ENCODE measurements at regions not wholly inside any gene's neighbourhood (a gene's known extent, or its start where the extent isn't known, plus 50 kb on each side); places are given as distances from the start of the nearest gene placed in this dataset.

- H3K4me3 ChIP-seq (ENCODE audit: low read length) = no peak overlapping the region
- no peak overlapping the region for H3K27ac ChIP-seq (ENCODE audit: low read length)
- no peaks in the 10 kb centered on the region for H4K20me1 ChIP-seq (ENCODE audit: insufficient read depth)
- H3K9me2 ChIP-seq (ENCODE audit: insufficient read depth, low read length) = no peaks in the 10 kb centered on the region
- no peak overlapping the region for H2AFZ ChIP-seq (ENCODE audit: low read depth, low read length)
- H3K27me3 ChIP-seq (ENCODE audit: insufficient read depth, low read depth, low read length) = no peaks in the 10 kb centered on the region
- no peak overlapping the region for H3K9ac ChIP-seq (ENCODE audit: low read length)
- H3K79me2 ChIP-seq (replicated peaks; ENCODE audit: insufficient read depth, low read length) = no peaks in the 10 kb centered on the region
- TF ChIP-seq TAF1 (IDR thresholded peaks at IDR 0.05; ENCODE audit: low read depth) (no peak), CTCF (IDR thresholded peaks at IDR 0.05; ENCODE audit: poor library complexity, severe bottlenecking) (no peak), MXI1 (conservative IDR thresholded peaks at IDR 0.05; ENCODE audit: poor library complexity, severe bottlenecking) (no peak), RAD21 (conservative IDR thresholded peaks at IDR 0.05) (no peak), SMC3 (conservative IDR thresholded peaks at IDR 0.05; ENCODE audit: poor library complexity) (no peak), EZH2 (IDR thresholded peaks at IDR 0.05; ENCODE audit: borderline replicate concordance, insufficient read depth, low read length, poor library complexity, severe bottlenecking) (no peak), POLR2AphosphoS5 (IDR thresholded peaks at IDR 0.05) (no peak), EP300 (conservative IDR thresholded peaks at IDR 0.05; ENCODE audit: poor library complexity, severe bottlenecking) (no peak), REST (IDR thresholded peaks at IDR 0.05; ENCODE audit: borderline replicate concordance) (no peak)
- H3K4me2 ChIP-seq (ENCODE audit: low read length) = no peak overlapping the region
- no peaks in the 10 kb centered on the region for H3K9me3 ChIP-seq (ENCODE audit: low read length)
- no peaks in the 10 kb centered on the region for H3K36me3 ChIP-seq (ENCODE audit: insufficient read depth, low read length)
- H3F3A ChIP-seq (ENCODE audit: insufficient read depth, low read length, poor library complexity, severe bottlenecking) = peaks cover 5% of the 10 kb centered on the region
Measured at GRCh38 chr11:38043060-38043459, 1445.0 kb upstream of the RAG2 start.

- H3K27ac ChIP-seq (ENCODE audit: low read length) = peak overlapping the region; percentile 59
- no peaks in the 10 kb centered on the region for H4K20me1 ChIP-seq (ENCODE audit: insufficient read depth)
- no peaks in the 10 kb centered on the region for H3K79me2 ChIP-seq (replicated peaks; ENCODE audit: insufficient read depth, low read length)
- H3K4me2 ChIP-seq (ENCODE audit: low read length) = no peak overlapping the region
- peak; percentile 98 for TF ChIP-seq EP300 (conservative IDR thresholded peaks at IDR 0.05; ENCODE audit: poor library complexity, severe bottlenecking)
- TF ChIP-seq TAF1 (IDR thresholded peaks at IDR 0.05; ENCODE audit: low read depth) = no peak
- TF ChIP-seq SMC3 (conservative IDR thresholded peaks at IDR 0.05; ENCODE audit: poor library complexity) = no peak
- no peak for TF ChIP-seq EZH2 (IDR thresholded peaks at IDR 0.05; ENCODE audit: borderline replicate concordance, insufficient read depth, low read length, poor library complexity, severe bottlenecking)
- TF ChIP-seq POLR2AphosphoS5 (IDR thresholded peaks at IDR 0.05) = peak; percentile 83
- TF ChIP-seq REST (IDR thresholded peaks at IDR 0.05; ENCODE audit: borderline replicate concordance) = peak; percentile 63
- H3K9ac ChIP-seq (ENCODE audit: low read length) = no peak overlapping the region
- H3K9me3 ChIP-seq (ENCODE audit: low read length) = no peaks in the 10 kb centered on the region
- H3K27me3 ChIP-seq (ENCODE audit: insufficient read depth, low read depth, low read length) = no peaks in the 10 kb centered on the region
- no peaks in the 10 kb centered on the region for H3K36me3 ChIP-seq (ENCODE audit: insufficient read depth, low read length)
- no peak overlapping the region for H3K4me3 ChIP-seq (ENCODE audit: low read length)
- H3K9me2 ChIP-seq (ENCODE audit: insufficient read depth, low read length) = no peaks in the 10 kb centered on the region
- H3F3A ChIP-seq (ENCODE audit: insufficient read depth, low read length, poor library complexity, severe bottlenecking) = peaks cover 5% of the 10 kb centered on the region
- H2AFZ ChIP-seq (ENCODE audit: low read depth, low read length) = no peak overlapping the region
Measured at GRCh38 chr11:38038777-38039176, 1440.7 kb upstream of the RAG2 start.
